Lung (tissue), 11 donors: ENCODE measurements at regions not wholly inside any gene's neighbourhood (a gene's known extent, or its start where the extent isn't known, plus 50 kb on each side); places are given as distances from the start of the nearest gene placed in this dataset.

Experiments used
- ATAC-seq: fragments of 200-7000 bp; cut with Tn5 transposase; one replicate; pipeline ENCODE4 v1.9.1; 2020; ENCODE audit warnings: moderate number of reproducible peaks; ENCODE audit not compliant: insufficient read depth, low FRiP score
- DNase-seq, 3 donors: peaks; one replicate each; pipeline ENCODE4 v3.0.0-alpha.2; 2013 to 2017
- H3K27ac ChIP-seq, 2 donors: one replicate each; pipeline ENCODE4 v1.5.1; 2013; ENCODE audit warnings: mild to moderate bottlenecking in 2 of 2, moderate library complexity in 2 of 2, control low read depth in 1 of 2, inconsistent platforms in 1 of 2, low read depth in 1 of 2, low read length in 1 of 2
- H3K27me3 ChIP-seq, 3 donors: one replicate each; pipeline ENCODE4 v1.5.1; 2013; ENCODE audit warnings: low read length in 2 of 3; ENCODE audit not compliant: control insufficient read depth in 3 of 3, insufficient read depth in 3 of 3
- H3K36me3 ChIP-seq, 4 donors: one replicate each; pipeline ENCODE4 v1.5.1; 2013; ENCODE audit warnings: low read length in 4 of 4, mild to moderate bottlenecking in 1 of 4, moderate library complexity in 1 of 4; ENCODE audit not compliant: control insufficient read depth in 4 of 4, insufficient read depth in 4 of 4
- H3K4me1 ChIP-seq, 5 donors: one replicate each; pipeline ENCODE4 v1.5.1; 2013; ENCODE audit warnings: low read length in 5 of 5, mild to moderate bottlenecking in 2 of 5, moderate library complexity in 1 of 5; ENCODE audit not compliant: control insufficient read depth in 5 of 5, insufficient read depth in 5 of 5
- H3K4me3 ChIP-seq: one replicate; pipeline ENCODE4 v1.5.1; 2013; ENCODE audit warnings: mild to moderate bottlenecking, control low read depth, moderate library complexity
- H3K9ac ChIP-seq, 2 donors: one replicate each; pipeline ENCODE4 v1.5.1; 2013; ENCODE audit warnings: low read length in 2 of 2, control low read depth in 1 of 2; ENCODE audit not compliant: insufficient read depth in 1 of 2
- H3K9me3 ChIP-seq, 4 donors: one replicate each; pipeline ENCODE4 v1.5.1; 2013; ENCODE audit warnings: low read length in 3 of 4, mild to moderate bottlenecking in 1 of 4, moderate library complexity in 1 of 4; ENCODE audit not compliant: control insufficient read depth in 4 of 4, insufficient read depth in 3 of 4
- WGBS, 2 donors: extraction: QIAGEN DNeasy Blood & Tissue Kit; methylation state at CpG; one replicate each; pipeline ENCODE4 v1.1.7; 2013; 5-methylcytosine and 5-hydroxymethylcytosine counted together
- TF ChIP-seq, protein P1 (sequence below): IDR thresholded peaks from 2 replicates; pipeline ENCODE4 v1.5.1; 2012; ENCODE audit warnings: mild to moderate bottlenecking; ENCODE audit errors: control extremely low read depth, extremely low read depth
- donor health status: control.
- donor health status: control.
- donor health status: Bipolar disorder and iron deficiency.
- donor health status: healthy.
- donor health status: DM: yes; HTN: yes; CAD: no.

DNA sequence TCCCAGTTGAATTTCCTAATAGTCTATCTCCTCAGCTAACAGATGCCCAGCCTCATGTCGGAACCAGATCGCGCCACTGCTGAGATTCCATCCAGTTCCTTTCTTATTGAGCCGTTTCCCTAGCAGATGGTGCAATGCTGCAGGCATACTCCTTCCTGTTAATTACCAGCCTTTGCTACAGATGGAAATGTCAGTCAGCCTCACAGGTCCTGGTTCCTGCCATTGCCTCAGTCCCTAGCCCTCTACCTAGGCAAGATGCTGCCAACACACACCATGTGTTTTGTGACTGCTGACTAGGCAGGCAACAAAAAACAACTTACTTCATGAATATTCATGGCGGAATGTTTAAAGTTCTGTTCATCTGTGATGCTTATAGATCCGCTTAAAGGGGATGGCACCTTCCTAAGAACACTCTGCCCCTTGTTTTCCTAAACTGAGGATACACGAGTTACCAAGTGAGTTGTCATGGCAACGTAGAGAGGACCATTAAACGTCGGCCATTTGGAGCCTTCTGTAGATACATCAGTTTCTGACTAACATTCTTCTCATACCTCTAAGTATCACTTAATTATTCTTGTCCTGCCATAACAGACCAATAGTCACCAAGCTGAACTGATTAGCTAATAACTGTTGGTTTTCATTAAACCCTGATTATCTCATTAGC lies 749.5 kb downstream of the RNF144A start:
- no peak for DNase-seq
- 78 to 86% methylated on average over 10 of the region's 10 CpGs for WGBS, 2 donors
- no peak overlapping the region for H3K9ac ChIP-seq
- H3K9me3 ChIP-seq, result peaks cover 0 to 3% (median 0%) of the 10 kb centered on the region in 4 donors
- H3K4me3 ChIP-seq, result no peak overlapping the region
- TF ChIP-seq, protein P1, sequence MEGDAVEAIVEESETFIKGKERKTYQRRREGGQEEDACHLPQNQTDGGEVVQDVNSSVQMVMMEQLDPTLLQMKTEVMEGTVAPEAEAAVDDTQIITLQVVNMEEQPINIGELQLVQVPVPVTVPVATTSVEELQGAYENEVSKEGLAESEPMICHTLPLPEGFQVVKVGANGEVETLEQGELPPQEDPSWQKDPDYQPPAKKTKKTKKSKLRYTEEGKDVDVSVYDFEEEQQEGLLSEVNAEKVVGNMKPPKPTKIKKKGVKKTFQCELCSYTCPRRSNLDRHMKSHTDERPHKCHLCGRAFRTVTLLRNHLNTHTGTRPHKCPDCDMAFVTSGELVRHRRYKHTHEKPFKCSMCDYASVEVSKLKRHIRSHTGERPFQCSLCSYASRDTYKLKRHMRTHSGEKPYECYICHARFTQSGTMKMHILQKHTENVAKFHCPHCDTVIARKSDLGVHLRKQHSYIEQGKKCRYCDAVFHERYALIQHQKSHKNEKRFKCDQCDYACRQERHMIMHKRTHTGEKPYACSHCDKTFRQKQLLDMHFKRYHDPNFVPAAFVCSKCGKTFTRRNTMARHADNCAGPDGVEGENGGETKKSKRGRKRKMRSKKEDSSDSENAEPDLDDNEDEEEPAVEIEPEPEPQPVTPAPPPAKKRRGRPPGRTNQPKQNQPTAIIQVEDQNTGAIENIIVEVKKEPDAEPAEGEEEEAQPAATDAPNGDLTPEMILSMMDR, result no peak
- H3K27ac ChIP-seq, result no peak overlapping the region
- H3K36me3 ChIP-seq, result no peaks in the 10 kb centered on the region
- H3K4me1 ChIP-seq, result peaks cover 0 to 12% (median 0%) of the 10 kb centered on the region in 5 donors
- ATAC-seq, result no peak
- no peaks in the 10 kb centered on the region for H3K27me3 ChIP-seq

DNA sequence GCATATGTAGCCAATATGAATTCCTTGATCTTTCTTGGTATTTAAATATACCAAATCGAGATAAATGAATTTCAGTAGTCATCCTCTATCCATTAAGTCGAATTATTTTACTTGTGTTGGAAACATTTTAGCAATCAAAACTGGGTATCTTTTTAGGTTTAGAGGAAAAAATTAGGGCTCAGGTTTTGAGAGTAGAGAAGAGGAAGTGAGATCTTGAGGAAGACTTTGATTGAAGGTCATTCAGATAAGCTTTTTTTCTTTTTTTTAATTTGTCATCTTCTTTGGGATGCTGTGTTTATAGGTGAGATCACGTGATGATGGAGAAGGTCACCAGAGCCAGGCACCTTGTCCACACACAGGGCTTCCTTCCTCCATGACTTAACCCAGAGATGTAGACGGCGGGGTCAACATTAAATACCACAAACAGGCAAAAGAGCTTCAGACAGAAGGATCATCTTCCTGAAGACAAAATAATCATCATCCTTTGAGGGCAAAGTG lies 750.1 kb downstream of the RNF144A start:
- ATAC-seq (no peak), DNase-seq (no peak)
- H3K9ac ChIP-seq, result no peak overlapping the region
- TF ChIP-seq, protein P1, result no peak
- WGBS, 2 donors, result 83 to 90% methylated on average over 5 of the region's 5 CpGs
- H3K4me3 ChIP-seq, result no peak overlapping the region
- H3K4me1 ChIP-seq, result peaks cover 0 to 13% (median 0%) of the 10 kb centered on the region in 5 donors
- H3K36me3 ChIP-seq, result no peaks in the 10 kb centered on the region
- no peak overlapping the region for H3K27ac ChIP-seq
- no peaks in the 10 kb centered on the region for H3K27me3 ChIP-seq
- peaks cover 0 to 5% (median 0%) of the 10 kb centered on the region in 4 donors for H3K9me3 ChIP-seq

DNA sequence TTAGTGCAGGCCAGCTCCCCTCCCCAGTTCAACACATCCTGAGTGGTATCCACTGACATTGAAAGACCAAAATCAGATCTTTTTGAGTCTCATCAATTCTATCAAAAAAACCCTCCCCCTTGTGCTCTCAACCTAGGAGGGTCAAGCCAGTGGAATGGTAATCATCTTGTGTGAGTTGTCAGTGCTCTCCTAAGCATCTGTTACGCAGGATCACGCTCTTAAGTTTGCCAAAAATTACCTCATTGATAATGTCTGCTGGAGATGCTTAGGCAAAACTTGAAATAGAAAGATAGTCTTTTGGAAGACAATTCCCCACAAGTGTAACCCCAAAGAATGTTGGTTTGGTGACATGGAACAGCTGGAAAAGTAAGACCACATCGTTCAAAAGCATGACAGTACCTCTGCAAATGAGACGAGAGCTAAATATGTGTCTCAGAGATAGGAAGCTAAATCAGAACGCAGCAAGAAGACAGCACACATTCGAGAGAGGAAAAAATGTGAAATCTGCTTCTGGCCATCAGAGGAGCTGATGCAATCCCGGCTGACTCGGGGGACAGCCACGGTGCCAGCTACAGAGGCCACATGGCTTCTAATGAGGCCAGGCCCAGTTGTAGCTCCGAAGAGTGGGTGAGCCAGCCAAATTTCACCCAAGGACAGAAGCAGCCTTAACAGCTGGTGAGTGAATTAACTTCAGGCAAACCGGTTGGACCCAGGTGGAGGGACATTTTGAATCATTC lies 753.9 kb downstream of the RNF144A start:
- Histone ChIP-seq H3K9ac (no peak overlapping the region), H3K27ac (no peak overlapping the region), H3K4me3 (no peak overlapping the region), H3K27me3 (no peaks in the 10 kb centered on the region), H3K9me3 (peaks cover 0 to 6% (median 0%) of the 10 kb centered on the region in 4 donors), H3K4me1 (peaks cover 0 to 13% (median 0%) of the 10 kb centered on the region in 5 donors), H3K36me3 (no peaks in the 10 kb centered on the region)
- TF ChIP-seq, protein P1, result no peak
- 69 to 71% methylated on average over 11 of the region's 11 CpGs for WGBS, 2 donors
- ATAC-seq (no peak), DNase-seq (peak; percentile 69 to 82 (median 73))
